Esophagus squamous epithelium (tissue), 4 donors: ENCODE measurements at regions not wholly inside any gene's neighbourhood (a gene's known extent, or its start where the extent isn't known, plus 50 kb on each side); places are given as distances from the start of the nearest gene placed in this dataset.

Experiments used
- CTCF ChIP-seq, 6 experiments: fragments of 450-650 bp in 4 of 6; fragments of 200-600 bp in 2 of 6; sonication (generic) in 2 of 6; IDR thresholded peaks; one replicate each; pipeline ENCODE4 v1.5.1; 2016 to 2019; ENCODE audit warnings: antibody characterized with exemption in 6 of 6, mild to moderate bottlenecking in 4 of 6, moderate library complexity in 4 of 6
- POLR2A ChIP-seq, 4 donors: fragments of 450-650 bp; IDR thresholded peaks; one replicate each; pipeline ENCODE4 v1.6.1; 2017; ENCODE audit warnings: antibody characterized with exemption in 4 of 4, mild to moderate bottlenecking in 4 of 4, moderate library complexity in 3 of 4

GRCh38 chr4:180578175-180578574 is 1665.0 kb upstream of the TENM3 start:
- no peak for TF ChIP-seq CTCF (IDR thresholded peaks at IDR 0.05)
- TF ChIP-seq POLR2A (IDR thresholded peaks at IDR 0.05): no peak
